Breast epithelium (tissue), 3 donors: ENCODE measurements at regions not wholly inside any gene's neighbourhood (a gene's known extent, or its start where the extent isn't known, plus 50 kb on each side); places are given as distances from the start of the nearest gene placed in this dataset.

Experiments
- CTCF ChIP-seq, 3 donors: fragments of 450-650 bp; IDR thresholded peaks; one replicate each; pipeline ENCODE4 v1.5.1; 2016 to 2017; ENCODE audit warnings: antibody characterized with exemption in 3 of 3, mild to moderate bottlenecking in 3 of 3, moderate library complexity in 3 of 3
- POLR2A ChIP-seq: fragments of 450-650 bp; IDR thresholded peaks from one replicate; pipeline ENCODE4 v1.6.1; 2016; ENCODE audit warnings: antibody characterized with exemption, mild to moderate bottlenecking, moderate library complexity
- POLR2AphosphoS5 ChIP-seq, 3 donors: sonication (generic); formaldehyde crosslinking; IDR thresholded peaks; one replicate each; pipeline ENCODE4 v1.6.1; 2017; ENCODE audit warnings: antibody characterized with exemption in 3 of 3

- TF ChIP-seq POLR2A, result no peak
- TF ChIP-seq CTCF (IDR thresholded peaks at IDR 0.05), result no peak
- TF ChIP-seq POLR2AphosphoS5 (IDR thresholded peaks at IDR 0.05), result no peak
Observed at GRCh38 chr7:46933596-46933995, 648.3 kb downstream of the TNS3 start.
